ENCODE measurements at regions not wholly inside any gene's neighbourhood (a gene's known extent, or its start where the extent isn't known, plus 50 kb on each side); places are given as distances from the start of the nearest gene placed in this dataset.

DNA sequence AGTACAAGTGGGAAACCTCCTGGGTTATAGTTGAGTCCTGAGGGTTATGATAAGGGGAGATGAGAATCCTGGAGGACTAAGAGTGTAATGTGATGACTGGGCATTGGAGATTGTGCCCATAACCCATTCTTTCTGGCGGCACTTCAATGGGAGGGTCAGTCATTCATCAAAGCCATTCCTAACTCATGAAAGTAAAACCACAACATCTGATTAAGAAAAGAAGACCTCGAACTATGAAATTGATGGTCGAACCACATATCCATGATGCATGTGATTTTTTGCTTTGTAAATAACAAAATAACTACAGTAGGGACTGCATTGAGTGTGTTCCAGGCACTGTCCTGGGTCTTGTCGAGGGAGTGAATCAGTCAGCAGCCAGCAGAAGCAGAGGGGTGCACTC, 215.1 kb downstream of the SHQ1 start:
- Histone ChIP-seq H2BK15ac (ENCODE audit: low read depth, low read length) (no peak overlapping the region), H3T11ph (ENCODE audit: low read length) (no peak overlapping the region), H4K20me1 (ENCODE audit: control insufficient read depth, insufficient read depth, insufficient read length) (no peaks in the 10 kb centered on the region), H3K9ac (ENCODE audit: extremely low read depth, insufficient read length, low read length) (no peak overlapping the region), H3K79me1 (ENCODE audit: insufficient read depth, low read depth, low read length, poor library complexity, severe bottlenecking) (no peaks in the 10 kb centered on the region), H3K4me2 (ENCODE audit: insufficient read depth, insufficient read length, low read length) (no peak overlapping the region), H2BK20ac (ENCODE audit: low read depth, low read length, poor library complexity, severe bottlenecking) (no peak overlapping the region), H3K27ac (ENCODE audit: insufficient read length, low read depth, low read length) (no peak overlapping the region), H3K4me1 (ENCODE audit: insufficient read depth, low read length) (peaks cover 1% of the 10 kb centered on the region; the same call in 1 of the 2 replicates), H4K8ac (replicated peaks; ENCODE audit: insufficient read length, low read depth, low read length) (no peak overlapping the region), H2BK5ac (ENCODE audit: insufficient read length, low read length) (no peak overlapping the region), H3K4ac (ENCODE audit: low read depth, low read length) (no peak overlapping the region), H3K79me2 (ENCODE audit: insufficient read depth, low read length) (no peaks in the 10 kb centered on the region), H4K5ac (ENCODE audit: insufficient read length, low read depth, low read length) (no peak overlapping the region), H3K18ac (ENCODE audit: insufficient read length, low read depth, low read length) (no peak overlapping the region), H2AK5ac (ENCODE audit: insufficient read length, low read length) (no peak overlapping the region), H2AFZ (ENCODE audit: low read length) (no peak overlapping the region), H3K9me3 (ENCODE audit: control insufficient read depth, low read depth, low read length) (no peaks in the 10 kb centered on the region), H3K23me2 (ENCODE audit: insufficient read length, low read depth, low read length, poor library complexity, severe bottlenecking) (peaks cover 2% of the 10 kb centered on the region), H2BK120ac (ENCODE audit: low read depth, low read length, poor library complexity, severe bottlenecking) (no peak overlapping the region), H3K56ac (ENCODE audit: insufficient read length, low read depth, low read length) (no peak overlapping the region), H2BK12ac (ENCODE audit: insufficient read length, low read depth, low read length) (no peak overlapping the region), H4K91ac (ENCODE audit: insufficient read length, low read depth, low read length) (no peak overlapping the region), H3K27me3 (ENCODE audit: insufficient read depth, low read length) (no peaks in the 10 kb centered on the region), H3K14ac (ENCODE audit: insufficient read depth, low read length) (no peak overlapping the region), H3K23ac (ENCODE audit: insufficient read length, low read depth, low read length) (no peak overlapping the region)
- no peak overlapping the region for H3K4me3 Mint-ChIP-seq
- no peak for DNase-seq
- TF ChIP-seq, protein P1, sequence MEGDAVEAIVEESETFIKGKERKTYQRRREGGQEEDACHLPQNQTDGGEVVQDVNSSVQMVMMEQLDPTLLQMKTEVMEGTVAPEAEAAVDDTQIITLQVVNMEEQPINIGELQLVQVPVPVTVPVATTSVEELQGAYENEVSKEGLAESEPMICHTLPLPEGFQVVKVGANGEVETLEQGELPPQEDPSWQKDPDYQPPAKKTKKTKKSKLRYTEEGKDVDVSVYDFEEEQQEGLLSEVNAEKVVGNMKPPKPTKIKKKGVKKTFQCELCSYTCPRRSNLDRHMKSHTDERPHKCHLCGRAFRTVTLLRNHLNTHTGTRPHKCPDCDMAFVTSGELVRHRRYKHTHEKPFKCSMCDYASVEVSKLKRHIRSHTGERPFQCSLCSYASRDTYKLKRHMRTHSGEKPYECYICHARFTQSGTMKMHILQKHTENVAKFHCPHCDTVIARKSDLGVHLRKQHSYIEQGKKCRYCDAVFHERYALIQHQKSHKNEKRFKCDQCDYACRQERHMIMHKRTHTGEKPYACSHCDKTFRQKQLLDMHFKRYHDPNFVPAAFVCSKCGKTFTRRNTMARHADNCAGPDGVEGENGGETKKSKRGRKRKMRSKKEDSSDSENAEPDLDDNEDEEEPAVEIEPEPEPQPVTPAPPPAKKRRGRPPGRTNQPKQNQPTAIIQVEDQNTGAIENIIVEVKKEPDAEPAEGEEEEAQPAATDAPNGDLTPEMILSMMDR (conservative IDR thresholded peaks at IDR 0.05), result no peak
- no CpG with 5 or more reads among the region's 4 CpGs for WGBS (ENCODE audit: extremely low coverage, insufficient read length, low lambda C conversion rate)
- H3K36me3 Mint-ChIP-seq (ENCODE audit: insufficient read depth in 1 of 3, low read depth in 3 of 3), result peaks cover 0 to 8% (median 0%) of the 10 kb centered on the region in 3 experiments; a peak in 1 of 7 replicates
- peaks cover 2% of the 10 kb centered on the region for H3K27me3 Mint-ChIP-seq (ENCODE audit: low read depth)
- H3K27ac Mint-ChIP-seq, result no peak overlapping the region
- H3K9me3 Mint-ChIP-seq, result no peaks in the 10 kb centered on the region; a peak in 1 of 5 replicates
- H3K4me1 Mint-ChIP-seq, result peaks cover 8 to 10% of the 10 kb centered on the region in 2 experiments

All from H9 (cell line).